ENCODE measurements at regions not wholly inside any gene's neighbourhood (a gene's known extent, or its start where the extent isn't known, plus 50 kb on each side); places are given as distances from the start of the nearest gene placed in this dataset.
"Not testable (repeated sequence)": the region's sequence is repeated elsewhere in the genome, so short reads cannot be mapped to it uniquely, and the experiment has no call there.

DNA sequence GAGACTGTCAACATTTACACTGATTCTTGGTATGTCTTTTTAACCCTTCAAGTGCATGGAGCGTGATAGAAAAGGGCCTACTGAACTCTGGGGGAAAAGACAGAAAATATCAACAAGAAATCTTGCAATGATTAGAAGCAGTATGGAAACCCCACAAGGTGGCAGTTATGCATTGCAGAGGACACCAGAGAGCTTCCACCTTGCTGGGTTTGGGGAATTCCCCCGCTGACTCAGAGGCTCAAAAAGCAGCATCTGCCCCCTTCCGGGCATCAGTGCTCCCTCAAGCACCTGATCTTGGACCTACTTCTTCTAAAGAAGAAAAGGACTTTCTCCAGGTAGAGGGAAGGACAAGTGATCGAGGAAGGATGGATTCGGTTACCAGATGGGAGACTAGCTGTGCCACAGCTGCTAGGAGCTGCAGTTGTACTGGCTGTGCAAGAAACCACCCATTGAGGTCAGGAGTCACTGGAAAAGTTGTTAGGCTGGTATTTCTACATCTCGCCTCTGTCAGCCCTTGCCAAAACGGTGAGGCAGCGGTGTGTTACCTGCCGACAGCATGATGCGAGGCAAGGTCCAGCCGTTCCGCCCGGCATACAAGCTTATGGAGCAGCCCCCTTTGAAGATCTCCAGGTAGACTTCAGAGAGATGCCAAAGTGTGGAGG is 102.8 kb upstream of the OSBPL11 start:
- not testable (repeated sequence) for DNase-seq (ENCODE audit: low read depth)

DNA sequence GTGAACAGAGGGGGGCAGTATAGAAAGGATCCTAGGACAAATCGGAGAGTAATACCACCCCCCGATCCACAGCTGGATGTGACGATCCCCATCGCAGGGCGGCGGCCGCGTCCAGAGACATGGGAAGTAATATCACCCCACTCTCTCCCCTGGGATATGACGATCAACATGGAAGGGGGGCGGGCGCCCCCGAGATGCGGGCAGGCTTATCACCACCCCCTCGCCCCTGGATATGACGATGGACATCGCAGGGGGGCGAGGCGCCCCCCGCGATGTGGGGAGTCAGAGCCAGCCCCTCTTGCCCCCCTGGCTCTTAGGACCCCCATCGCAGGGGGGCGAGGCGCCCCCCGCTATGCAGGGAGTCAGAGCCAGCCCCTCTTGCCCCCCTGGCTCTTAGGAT is 120.4 kb upstream of the OSBPL11 start:
- no peak for DNase-seq (ENCODE audit: low read depth)

GRCh38 chr3:125732151-125732550 is 136.9 kb upstream of the OSBPL11 start:
- peak; percentile 32 for DNase-seq (ENCODE audit: low read depth)

DNA sequence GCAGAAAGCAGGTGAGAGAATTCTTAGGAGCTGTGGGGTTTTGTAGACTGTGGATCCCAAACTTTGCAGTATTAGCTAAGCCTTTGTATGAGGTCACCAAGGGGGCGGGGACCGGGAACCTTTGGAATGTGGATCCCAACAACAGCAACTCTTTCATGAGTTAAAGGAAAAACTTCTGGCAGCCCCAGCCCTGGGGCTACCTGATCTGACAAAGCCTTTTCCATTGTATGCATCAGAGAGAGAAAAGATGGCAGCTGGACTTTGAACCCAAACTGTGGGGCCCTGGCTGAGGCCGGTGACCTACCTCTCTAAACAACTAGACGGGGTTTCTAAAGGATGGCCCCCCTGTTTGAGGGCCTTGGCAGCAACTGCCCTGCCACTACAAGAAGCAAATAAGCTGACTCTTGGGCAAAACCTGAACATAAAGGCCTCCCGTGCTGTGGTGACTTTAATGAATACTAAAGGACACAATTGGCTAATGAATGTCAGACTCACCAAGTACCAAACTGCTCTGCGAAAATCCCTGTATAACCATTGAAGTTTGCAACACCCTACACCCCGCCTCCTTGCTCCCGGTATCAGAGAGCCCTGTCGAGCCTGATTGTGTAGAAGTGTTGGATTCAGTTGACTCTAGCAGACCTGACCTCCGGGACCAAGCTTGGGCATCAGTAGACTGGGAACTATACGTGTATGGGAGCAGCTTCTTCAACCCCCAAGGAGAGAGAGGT is 146.9 kb upstream of the OSBPL11 start:
- DNase-seq (ENCODE audit: low read depth) = not testable (repeated sequence)

DNA sequence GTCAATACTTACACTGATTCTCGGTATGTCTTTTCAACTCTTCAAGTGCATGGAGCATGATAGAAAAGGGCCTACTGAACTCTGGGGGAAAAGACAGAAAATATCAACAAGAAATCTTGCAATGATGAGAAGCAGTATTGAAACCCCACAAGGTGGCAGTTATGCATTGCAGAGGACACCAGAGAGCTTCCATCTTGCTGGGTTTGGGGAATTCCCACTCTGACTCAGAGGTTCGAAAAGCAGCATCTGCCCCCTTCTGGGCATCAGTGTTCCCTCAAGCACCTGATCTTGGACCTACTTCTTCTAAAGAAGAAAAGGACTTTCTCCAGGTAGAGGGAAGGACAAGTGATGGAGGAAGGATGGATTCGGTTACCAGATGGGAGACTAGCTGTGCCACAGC is 147.5 kb upstream of the OSBPL11 start:
- peak; percentile 47 for DNase-seq (ENCODE audit: low read depth)

DNA sequence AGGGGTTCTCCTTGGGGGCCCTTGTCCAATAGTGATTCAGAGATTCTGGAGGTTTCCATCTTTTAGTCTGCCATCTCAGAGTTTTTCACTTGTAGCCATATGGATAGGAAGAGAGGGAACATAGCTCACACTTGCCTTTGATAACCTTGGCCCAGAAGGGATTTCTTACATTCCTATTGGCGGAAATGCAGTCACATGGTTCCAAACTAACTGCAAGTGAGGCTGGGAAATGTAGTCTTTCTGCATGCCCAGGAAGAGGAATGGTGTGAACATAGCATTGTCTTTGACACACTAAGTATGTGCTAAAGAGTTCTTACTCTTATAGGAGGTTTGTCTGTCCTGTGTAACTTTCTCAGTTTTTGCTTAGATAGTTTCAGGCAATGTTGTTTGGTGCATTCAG is 161.8 kb upstream of the OSBPL11 start:
- peak; percentile 30 for DNase-seq (ENCODE audit: low read depth)

DNA sequence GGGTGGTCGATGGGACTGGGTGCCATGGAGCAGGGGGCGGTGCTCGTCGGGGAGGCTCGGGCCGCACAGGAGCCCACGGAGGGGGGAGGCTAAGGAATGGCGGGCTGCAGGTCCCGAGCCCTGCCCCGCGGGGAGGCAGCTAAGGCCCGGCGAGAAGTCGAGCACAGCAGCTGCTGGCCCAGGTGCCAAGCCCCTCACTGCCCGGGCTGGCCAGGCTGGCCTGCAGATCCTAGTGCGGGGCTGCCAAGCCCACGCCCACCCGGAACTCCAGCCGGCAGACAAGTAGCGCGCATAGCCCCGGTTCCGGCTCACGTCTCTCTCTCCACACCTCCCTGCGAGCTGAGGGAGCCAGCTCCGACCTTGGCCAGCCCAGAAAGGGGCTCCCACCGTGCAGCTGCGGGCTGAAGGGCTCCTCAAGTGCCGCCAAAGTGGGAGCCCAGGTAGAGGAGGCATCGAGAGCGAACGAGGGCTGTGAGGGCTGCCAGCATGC is 163.4 kb upstream of the OSBPL11 start:
- not testable (repeated sequence) for DNase-seq (ENCODE audit: low read depth)

DNA sequence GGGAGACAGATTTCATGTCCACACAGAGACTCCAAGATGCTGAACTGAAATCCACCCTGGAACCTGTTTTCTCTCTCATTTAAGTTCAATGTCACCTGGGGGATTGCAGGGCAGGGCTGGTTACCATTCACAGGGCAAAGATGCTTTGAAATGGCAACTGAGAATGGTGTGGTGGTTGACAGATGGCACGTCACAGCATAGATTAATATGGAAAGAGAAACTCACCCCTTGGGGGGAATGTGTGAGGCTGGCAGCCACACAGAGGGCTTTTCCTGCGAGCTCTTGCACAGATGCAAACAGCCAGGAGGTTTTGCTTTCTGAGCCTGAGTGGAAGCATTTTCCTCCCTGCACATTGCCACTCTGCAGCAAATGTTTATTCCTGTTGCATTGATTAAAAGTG is 167.3 kb upstream of the OSBPL11 start:
- not testable (repeated sequence) for DNase-seq (ENCODE audit: low read depth)

DNA sequence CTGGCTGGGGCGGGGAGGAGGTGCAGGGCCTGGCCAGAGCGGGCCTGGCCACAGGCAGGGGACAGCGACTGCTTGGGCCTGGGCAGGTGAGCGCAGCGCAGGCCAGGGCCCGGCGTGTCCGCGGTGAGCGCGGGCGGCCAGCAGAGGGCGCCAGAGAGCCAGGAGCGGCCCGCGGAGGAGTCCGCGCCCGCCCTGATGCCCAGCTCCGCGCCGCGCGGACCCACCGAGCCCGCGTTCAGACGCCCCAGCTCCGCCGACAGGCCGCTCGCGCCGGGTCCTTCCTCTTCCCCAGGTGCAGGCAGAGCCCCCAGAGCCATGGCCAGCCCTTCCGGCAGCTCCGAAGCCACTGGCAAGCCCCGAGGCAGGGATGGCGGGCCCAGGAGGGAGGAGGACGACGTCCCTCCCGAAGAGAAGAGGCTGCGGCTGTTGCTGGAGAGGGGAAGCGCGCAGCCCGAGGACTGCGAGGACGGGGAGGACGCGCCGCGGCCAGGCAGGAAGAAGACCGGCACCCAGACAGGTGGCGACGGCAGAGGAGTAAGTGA is 171.1 kb upstream of the OSBPL11 start:
- DNase-seq (ENCODE audit: low read depth) = peak; percentile 27

DNA sequence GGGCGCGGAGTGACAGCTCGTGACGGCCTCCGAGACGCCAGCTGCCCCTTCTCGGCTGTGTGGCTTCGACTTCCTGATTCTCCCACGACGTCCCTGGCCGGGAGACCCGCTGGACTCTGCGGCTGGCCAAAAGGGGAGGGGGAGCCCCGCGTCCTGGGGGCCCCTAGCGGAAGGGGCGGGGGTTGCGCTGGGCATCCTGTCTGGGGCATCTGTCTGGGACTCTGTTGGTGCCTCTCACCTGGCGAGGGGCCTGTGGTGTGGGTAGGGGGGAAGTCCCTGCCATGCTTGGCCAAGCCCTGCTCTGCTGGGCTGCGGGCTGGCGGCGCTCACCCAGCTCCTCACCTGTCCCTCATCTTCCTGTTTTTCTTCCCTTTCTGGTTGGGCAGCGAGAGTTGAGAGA is 171.6 kb upstream of the OSBPL11 start:
- not testable (repeated sequence) for DNase-seq (ENCODE audit: low read depth)

DNA sequence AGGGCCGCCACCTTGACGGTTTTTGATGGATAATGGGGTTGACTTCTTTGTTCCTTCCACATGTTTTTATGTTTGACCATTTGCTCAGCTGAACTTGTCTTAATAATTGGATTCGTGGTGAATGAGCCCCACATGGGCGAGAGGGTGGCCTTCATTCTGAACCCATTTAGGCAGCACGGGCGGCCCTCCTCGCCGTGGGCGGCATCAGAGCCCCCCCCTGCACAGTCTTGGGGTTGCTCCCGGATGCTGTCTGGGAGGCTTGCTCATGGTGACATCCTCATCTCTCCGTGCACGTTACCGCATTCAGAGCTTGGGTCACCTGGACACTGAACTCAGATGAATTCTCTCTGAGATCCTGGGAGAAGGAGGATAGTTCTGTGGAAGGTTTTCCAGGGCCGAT is 172.3 kb upstream of the OSBPL11 start:
- no peak for DNase-seq (ENCODE audit: low read depth)

DNA sequence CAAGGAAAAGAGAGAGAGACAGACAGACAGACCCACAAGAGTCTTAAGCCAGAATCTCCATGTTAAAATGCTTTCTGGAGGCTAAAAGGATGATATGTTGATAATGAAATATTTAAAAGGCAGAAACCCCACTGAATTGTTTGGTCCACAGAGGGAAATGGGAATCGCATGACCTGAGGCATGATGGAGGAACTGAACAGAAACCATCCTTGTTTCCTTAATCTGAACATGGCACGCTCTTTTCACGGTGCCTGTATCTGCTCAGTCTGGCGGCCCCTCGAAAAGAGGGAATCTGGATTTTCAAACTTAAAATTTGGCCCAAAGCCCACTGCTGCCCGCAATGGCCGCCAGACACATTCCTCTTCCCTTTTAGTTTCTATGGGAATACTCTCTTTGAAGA is 173.5 kb upstream of the OSBPL11 start:
- not testable (repeated sequence) for DNase-seq (ENCODE audit: low read depth)

DNA sequence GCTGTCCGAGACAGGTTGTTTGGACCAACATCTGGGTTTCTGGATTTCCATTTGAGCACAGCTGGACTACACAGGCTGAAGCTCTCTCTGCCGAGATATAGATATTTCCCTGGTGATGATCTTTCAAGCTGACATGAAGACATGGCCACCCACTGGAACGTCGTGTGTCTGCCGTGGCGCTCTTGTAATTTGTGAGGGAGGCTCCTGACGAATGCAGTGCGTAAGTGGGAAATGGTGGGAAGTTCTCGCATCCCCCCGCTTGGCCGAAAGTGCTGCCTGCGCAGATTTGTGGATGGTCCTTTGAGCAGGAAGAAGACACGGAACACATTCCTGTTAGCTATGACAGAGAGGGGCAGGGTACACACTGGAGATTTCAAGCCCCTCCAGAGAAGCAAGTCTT is 176.2 kb upstream of the OSBPL11 start:
- not testable (repeated sequence) for DNase-seq (ENCODE audit: low read depth)

DNA sequence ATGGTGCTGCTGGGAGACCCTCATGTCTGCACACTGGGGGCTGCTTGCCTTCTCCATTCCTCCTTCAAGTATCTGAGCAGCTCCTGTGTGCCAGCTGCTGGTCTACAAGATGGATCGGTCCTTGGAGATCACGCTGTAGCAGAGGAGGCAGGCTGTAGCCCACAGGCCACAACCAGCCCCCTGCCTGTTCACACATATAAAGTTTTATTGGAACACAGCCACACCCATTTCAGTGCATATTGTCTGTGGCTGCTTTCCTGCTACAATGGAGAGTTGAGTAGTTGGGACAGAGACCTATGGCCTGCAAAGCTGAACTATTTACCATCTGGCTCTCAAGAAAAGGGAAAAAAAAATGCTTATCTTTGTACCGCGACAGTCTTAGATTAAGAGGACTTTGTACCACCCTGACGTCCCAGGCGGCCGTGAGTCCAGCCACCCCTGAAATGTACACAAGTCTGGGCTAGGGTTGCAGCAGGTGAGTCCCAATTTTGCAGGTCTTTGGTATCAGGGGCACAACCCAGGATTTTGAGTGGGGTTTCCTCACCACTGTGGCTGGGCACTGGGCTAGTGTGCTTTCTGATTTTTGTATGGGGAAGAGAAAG is 179.2 kb upstream of the OSBPL11 start:
- DNase-seq (ENCODE audit: low read depth) = not testable (repeated sequence)

- not testable (repeated sequence) for DNase-seq (ENCODE audit: low read depth)
Measured at GRCh38 chr3:125775106-125775505, 179.8 kb upstream of the OSBPL11 start.

DNA sequence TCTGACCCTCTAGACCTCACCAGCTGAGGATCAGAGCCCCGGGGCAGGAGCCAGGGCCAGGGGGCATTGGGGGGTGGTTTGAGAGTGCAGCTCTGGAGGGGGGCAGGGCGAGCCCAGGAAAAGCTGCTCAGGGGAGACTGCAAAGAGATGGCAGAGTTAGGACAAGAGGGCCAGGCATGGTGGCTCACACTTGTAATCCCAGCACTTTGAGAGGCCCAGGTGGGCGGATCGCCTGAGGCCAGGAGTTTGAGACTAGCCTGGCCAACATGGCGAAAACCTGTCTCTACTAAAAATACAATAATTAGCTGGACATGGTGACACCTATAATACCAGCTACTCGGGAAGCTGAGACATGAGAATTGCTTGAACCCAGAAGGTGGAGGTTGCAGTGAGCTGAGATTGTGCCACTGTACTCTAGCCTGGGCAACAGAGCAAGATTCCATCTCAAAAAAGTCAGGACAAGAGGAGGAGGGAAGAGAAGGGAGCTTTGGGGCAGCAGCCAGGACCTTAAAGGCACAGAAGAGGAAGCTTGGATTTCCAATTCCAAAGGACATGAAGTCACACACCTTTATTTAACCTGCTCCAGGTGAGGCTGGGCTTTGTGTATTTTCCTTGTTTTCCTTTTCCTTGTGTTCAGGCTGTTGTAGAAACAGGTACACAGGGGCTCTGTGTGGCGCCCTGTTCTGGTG is 180.5 kb upstream of the OSBPL11 start:
- not testable (repeated sequence) for DNase-seq (ENCODE audit: low read depth)

- DNase-seq (ENCODE audit: low read depth) = not testable (repeated sequence)
Measured at GRCh38 chr3:125779276-125779675, 184.0 kb upstream of the OSBPL11 start.

- not testable (repeated sequence) for DNase-seq (ENCODE audit: low read depth)
Measured at GRCh38 chr3:125779918-125780317, 184.6 kb upstream of the OSBPL11 start.

DNA sequence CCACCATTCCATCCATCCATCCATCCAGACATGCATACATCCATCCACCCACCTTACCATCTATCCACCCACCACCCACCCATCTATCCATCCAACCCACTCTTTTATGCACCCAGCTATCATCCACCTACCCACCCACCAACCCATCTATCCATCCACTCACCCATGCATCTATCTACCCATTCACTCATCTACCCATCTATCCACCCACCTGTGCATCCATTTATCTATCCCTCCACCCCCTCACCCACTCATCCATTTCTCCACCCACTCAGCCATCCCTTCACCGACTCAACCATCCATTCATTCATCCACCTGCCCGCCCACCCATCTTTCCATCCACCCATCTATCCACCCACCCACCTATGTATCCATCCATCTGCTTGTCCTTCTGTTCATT is 186.4 kb upstream of the OSBPL11 start:
- not testable (repeated sequence) for DNase-seq (ENCODE audit: low read depth)

GRCh38 chr3:125790312-125790711 is 178.7 kb upstream of the ROPN1B start:
- DNase-seq (ENCODE audit: low read depth) = not testable (repeated sequence)

DNA sequence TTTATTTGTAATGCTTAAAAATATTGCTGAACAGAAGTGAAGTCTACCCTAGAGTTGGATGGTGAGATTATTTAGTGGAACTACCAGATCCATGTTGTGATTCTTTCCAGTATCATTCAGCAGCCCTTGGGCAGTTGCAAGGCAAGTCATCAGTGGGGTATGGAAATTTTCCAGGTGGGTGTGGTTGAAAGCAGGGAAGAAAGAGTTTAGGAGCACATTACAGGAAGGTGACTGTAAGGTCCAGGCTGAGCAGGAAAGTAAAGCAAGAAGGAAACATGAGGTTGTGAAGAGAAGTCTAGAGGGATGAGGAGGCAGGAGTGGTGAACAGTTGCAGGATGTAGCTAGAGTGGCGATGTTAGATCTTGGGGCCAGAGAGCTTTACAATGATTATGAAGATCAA is 178.0 kb upstream of the ROPN1B start:
- not testable (repeated sequence) for DNase-seq (ENCODE audit: low read depth)

GRCh38 chr3:125810010-125810409 is 159.0 kb upstream of the ROPN1B start:
- DNase-seq (ENCODE audit: low read depth) = not testable (repeated sequence)
